HepG2 (cell line): ENCODE measurements at regions not wholly inside any gene's neighbourhood (a gene's known extent, or its start where the extent isn't known, plus 50 kb on each side); places are given as distances from the start of the nearest gene placed in this dataset.

Experiments used
- CENPBD1 ChIP-seq: sonication (generic); formaldehyde crosslinking; IDR thresholded peaks from 2 replicates; pipeline ENCODE4 v1.8.0; 2022; ENCODE audit warnings: missing genetic modification reagents, low read depth, mild to moderate bottlenecking, borderline replicate concordance
- HCFC1 ChIP-seq: fragments of 150-350 bp; IDR thresholded peaks from 2 replicates; pipeline ENCODE4 v1.6.1; 2014; ENCODE audit warnings: low read depth, low read length
- HOXA9 ChIP-seq: sonication (generic); formaldehyde crosslinking; IDR thresholded peaks from 2 replicates; pipeline ENCODE4 v1.8.1; 2022; ENCODE audit warnings: missing genetic modification reagents, mild to moderate bottlenecking, moderate library complexity, borderline replicate concordance
- IKZF5 ChIP-seq: IDR thresholded peaks from 2 replicates; pipeline ENCODE4 v1.6.1; 2018; ENCODE audit warnings: missing genetic modification reagents, mild to moderate bottlenecking, missing compliant biosample characterization
- KLF6 ChIP-seq: IDR thresholded peaks from 2 replicates; pipeline ENCODE4 v1.8.0; 2016; ENCODE audit warnings: missing biosample characterization, missing genetic modification reagents
- NRL ChIP-seq: sonication (generic); formaldehyde crosslinking; IDR thresholded peaks from 2 replicates; pipeline ENCODE4 v1.5.0; 2020; ENCODE audit warnings: missing genetic modification reagents, mild to moderate bottlenecking, moderate library complexity, borderline replicate concordance
- PAF1 ChIP-seq: IDR thresholded peaks from 2 replicates; pipeline ENCODE4 v1.6.1; 2016; ENCODE audit warnings: missing genetic modification reagents, missing compliant biosample characterization
- PAX8 ChIP-seq: sonication (generic); formaldehyde crosslinking; IDR thresholded peaks from 2 replicates; pipeline ENCODE4 v1.8.0; 2022; ENCODE audit warnings: mild to moderate bottlenecking, missing genetic modification reagents, borderline replicate concordance
- PREB ChIP-seq: sonication (generic); formaldehyde crosslinking; IDR thresholded peaks from 2 replicates; pipeline ENCODE4 v1.4.0; 2020; ENCODE audit warnings: missing genetic modification reagents
- RXRA ChIP-seq: sonication (generic); formaldehyde crosslinking; IDR thresholded peaks from 2 replicates; pipeline ENCODE4 v1.5.1; 2020; ENCODE audit warnings: missing genetic modification reagents
- SNRNP70 ChIP-seq: fragments of 200-400 bp; formaldehyde crosslinking; IDR thresholded peaks from 2 replicates; pipeline ENCODE4 v1.6.1; 2017; ENCODE audit warnings: mild to moderate bottlenecking, low read depth, low read length, moderate library complexity
- SRF ChIP-seq: IDR thresholded peaks from 2 replicates; pipeline ENCODE4 v1.6.1; 2011; ENCODE audit warnings: mild to moderate bottlenecking, low read depth, low read length, moderate library complexity
- ZNF510 ChIP-seq: sonication (generic); formaldehyde crosslinking; IDR thresholded peaks from 2 replicates; pipeline ENCODE4 v1.4.0; 2020; ENCODE audit warnings: low read depth, mild to moderate bottlenecking, missing genetic modification reagents
- ZNF709 ChIP-seq: sonication (generic); formaldehyde crosslinking; IDR thresholded peaks from 2 replicates; pipeline ENCODE4 v1.5.0; 2020; ENCODE audit warnings: mild to moderate bottlenecking, missing genetic modification reagents
- ZSCAN9 ChIP-seq: IDR thresholded peaks from 2 replicates; pipeline ENCODE4 v1.6.1; 2016; ENCODE audit warnings: borderline replicate concordance
- TF ChIP-seq, protein P1 (sequence below): sonication (generic); formaldehyde crosslinking; IDR thresholded peaks from 2 replicates; pipeline ENCODE4 v1.5.1; 2020; ENCODE audit warnings: missing genetic modification reagents, mild to moderate bottlenecking, borderline replicate concordance
- TF ChIP-seq, protein P2 (sequence below): sonication (generic); formaldehyde crosslinking; IDR thresholded peaks from 2 replicates; pipeline ENCODE4 v1.9.0; 2021; ENCODE audit warnings: missing genetic modification reagents, borderline replicate concordance
- TF ChIP-seq, protein P3 (sequence below): IDR thresholded peaks from 2 replicates; pipeline ENCODE4 v1.6.1; 2016; ENCODE audit warnings: low read depth, borderline replicate concordance
- TF ChIP-seq, protein P4 (sequence below): sonication (generic); formaldehyde crosslinking; IDR thresholded peaks from 2 replicates; pipeline ENCODE4 v1.4.0; 2020; ENCODE audit warnings: missing genetic modification reagents, borderline replicate concordance

- TF ChIP-seq PREB (CRISPR knock-in tag) (no peak), ZSCAN9 (peak; percentile 58), IKZF5 (CRISPR knock-in tag) (no peak), ZNF510 (CRISPR knock-in tag) (no peak; the same call in 1 of the 2 replicates), KLF6 (no peak), ZNF709 (no peak), HOXA9 (CRISPR knock-in tag) (no peak), CENPBD1 (CRISPR knock-in tag) (no peak), SNRNP70 (no peak), HCFC1 (no peak), PAX8 (no peak), PAF1 (CRISPR knock-in tag) (no peak), NRL (CRISPR knock-in tag) (no peak), RXRA (CRISPR knock-in tag) (no peak), SRF (no peak)
- TF ChIP-seq, protein P1, sequence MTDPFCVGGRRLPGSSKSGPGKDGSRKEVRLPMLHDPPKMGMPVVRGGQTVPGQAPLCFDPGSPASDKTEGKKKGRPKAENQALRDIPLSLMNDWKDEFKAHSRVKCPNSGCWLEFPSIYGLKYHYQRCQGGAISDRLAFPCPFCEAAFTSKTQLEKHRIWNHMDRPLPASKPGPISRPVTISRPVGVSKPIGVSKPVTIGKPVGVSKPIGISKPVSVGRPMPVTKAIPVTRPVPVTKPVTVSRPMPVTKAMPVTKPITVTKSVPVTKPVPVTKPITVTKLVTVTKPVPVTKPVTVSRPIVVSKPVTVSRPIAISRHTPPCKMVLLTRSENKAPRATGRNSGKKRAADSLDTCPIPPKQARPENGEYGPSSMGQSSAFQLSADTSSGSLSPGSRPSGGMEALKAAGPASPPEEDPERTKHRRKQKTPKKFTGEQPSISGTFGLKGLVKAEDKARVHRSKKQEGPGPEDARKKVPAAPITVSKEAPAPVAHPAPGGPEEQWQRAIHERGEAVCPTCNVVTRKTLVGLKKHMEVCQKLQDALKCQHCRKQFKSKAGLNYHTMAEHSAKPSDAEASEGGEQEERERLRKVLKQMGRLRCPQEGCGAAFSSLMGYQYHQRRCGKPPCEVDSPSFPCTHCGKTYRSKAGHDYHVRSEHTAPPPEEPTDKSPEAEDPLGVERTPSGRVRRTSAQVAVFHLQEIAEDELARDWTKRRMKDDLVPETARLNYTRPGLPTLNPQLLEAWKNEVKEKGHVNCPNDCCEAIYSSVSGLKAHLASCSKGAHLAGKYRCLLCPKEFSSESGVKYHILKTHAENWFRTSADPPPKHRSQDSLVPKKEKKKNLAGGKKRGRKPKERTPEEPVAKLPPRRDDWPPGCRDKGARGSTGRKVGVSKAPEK (CRISPR knock-in tag) = no peak
- TF ChIP-seq, protein P2, sequence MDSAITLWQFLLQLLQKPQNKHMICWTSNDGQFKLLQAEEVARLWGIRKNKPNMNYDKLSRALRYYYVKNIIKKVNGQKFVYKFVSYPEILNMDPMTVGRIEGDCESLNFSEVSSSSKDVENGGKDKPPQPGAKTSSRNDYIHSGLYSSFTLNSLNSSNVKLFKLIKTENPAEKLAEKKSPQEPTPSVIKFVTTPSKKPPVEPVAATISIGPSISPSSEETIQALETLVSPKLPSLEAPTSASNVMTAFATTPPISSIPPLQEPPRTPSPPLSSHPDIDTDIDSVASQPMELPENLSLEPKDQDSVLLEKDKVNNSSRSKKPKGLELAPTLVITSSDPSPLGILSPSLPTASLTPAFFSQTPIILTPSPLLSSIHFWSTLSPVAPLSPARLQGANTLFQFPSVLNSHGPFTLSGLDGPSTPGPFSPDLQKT (CRISPR knock-in tag) = no peak
- TF ChIP-seq, protein P3, sequence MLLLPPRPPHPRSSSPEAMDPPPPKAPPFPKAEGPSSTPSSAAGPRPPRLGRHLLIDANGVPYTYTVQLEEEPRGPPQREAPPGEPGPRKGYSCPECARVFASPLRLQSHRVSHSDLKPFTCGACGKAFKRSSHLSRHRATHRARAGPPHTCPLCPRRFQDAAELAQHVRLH (CRISPR knock-in tag) = 0 out of 2 replicates have a peak, but pooled peaks have one; percentile 31
- TF ChIP-seq, protein P4, sequence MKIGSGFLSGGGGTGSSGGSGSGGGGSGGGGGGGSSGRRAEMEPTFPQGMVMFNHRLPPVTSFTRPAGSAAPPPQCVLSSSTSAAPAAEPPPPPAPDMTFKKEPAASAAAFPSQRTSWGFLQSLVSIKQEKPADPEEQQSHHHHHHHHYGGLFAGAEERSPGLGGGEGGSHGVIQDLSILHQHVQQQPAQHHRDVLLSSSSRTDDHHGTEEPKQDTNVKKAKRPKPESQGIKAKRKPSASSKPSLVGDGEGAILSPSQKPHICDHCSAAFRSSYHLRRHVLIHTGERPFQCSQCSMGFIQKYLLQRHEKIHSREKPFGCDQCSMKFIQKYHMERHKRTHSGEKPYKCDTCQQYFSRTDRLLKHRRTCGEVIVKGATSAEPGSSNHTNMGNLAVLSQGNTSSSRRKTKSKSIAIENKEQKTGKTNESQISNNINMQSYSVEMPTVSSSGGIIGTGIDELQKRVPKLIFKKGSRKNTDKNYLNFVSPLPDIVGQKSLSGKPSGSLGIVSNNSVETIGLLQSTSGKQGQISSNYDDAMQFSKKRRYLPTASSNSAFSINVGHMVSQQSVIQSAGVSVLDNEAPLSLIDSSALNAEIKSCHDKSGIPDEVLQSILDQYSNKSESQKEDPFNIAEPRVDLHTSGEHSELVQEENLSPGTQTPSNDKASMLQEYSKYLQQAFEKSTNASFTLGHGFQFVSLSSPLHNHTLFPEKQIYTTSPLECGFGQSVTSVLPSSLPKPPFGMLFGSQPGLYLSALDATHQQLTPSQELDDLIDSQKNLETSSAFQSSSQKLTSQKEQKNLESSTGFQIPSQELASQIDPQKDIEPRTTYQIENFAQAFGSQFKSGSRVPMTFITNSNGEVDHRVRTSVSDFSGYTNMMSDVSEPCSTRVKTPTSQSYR = 0 out of 2 replicates have a peak, but pooled peaks have one; percentile 4
These were observed 58.9 kb upstream of the EPCAM start (continued) for GRCh38 chr2:47309952-47310800.
